Activated CD4-positive, alpha-beta T cell treated with anti-CD3 and anti-CD28 coated beads for 36 hours (primary cell): ENCODE measurements at regions not wholly inside any gene's neighbourhood (a gene's known extent, or its start where the extent isn't known, plus 50 kb on each side); places are given as distances from the start of the nearest gene placed in this dataset.

Experiments
- ATAC-seq: fragments of 200-7000 bp; cut with Tn5 transposase; one replicate; pipeline ENCODE4 v1.10.0; 2021; ENCODE audit warnings: mild to moderate bottlenecking, moderate library complexity
- CTCF ChIA-PET: fragments of 350-600 bp; sonication (Branson Sonifier 250); formaldehyde crosslinking; loops from one replicate; lab custom pipeline; 2021; ENCODE audit warnings: antibody characterized with exemption; lab: Charles Lee
- POLR2A ChIA-PET: fragments of 350-600 bp; sonication (Branson Sonifier 250); formaldehyde crosslinking; loops from one replicate; lab custom pipeline; 2021; ENCODE audit warnings: antibody characterized with exemption, inconsistent platforms; lab: Charles Lee
- DNase-seq: peaks from one replicate; pipeline ENCODE4 v3.0.0-alpha.2; 2020
- H3K27ac Mint-ChIP-seq: one replicate; pipeline ENCODE4 v1.8.0; 2021; ENCODE audit warnings: mixed read lengths
- H3K27me3 Mint-ChIP-seq: one replicate; pipeline ENCODE4 v1.8.0; 2021; ENCODE audit warnings: mixed read lengths
- H3K36me3 Mint-ChIP-seq: one replicate; pipeline ENCODE4 v1.8.0; 2021; ENCODE audit warnings: low read depth, mixed read lengths
- H3K4me1 Mint-ChIP-seq: one replicate; pipeline ENCODE4 v1.8.0; 2021; ENCODE audit warnings: mixed read lengths
- H3K4me3 Mint-ChIP-seq: one replicate; pipeline ENCODE4 v1.8.0; 2021; ENCODE audit warnings: mild to moderate bottlenecking, moderate library complexity, mixed read lengths
- H3K9me3 Mint-ChIP-seq: one replicate; pipeline ENCODE4 v1.8.0; 2021; ENCODE audit warnings: low read depth, mixed read lengths
- intact Hi-C, 2 experiments: fragments of 100-400 bp; cut with DNase I in 1 of 2; cut with micrococcal nuclease in 1 of 2; formaldehyde crosslinking; loops; one replicate each; pipeline versions ENCODE4 v1.14.2 to v1.15.1; 2022 to 2024; cut with DNase I, micrococcal nuclease

DNA sequence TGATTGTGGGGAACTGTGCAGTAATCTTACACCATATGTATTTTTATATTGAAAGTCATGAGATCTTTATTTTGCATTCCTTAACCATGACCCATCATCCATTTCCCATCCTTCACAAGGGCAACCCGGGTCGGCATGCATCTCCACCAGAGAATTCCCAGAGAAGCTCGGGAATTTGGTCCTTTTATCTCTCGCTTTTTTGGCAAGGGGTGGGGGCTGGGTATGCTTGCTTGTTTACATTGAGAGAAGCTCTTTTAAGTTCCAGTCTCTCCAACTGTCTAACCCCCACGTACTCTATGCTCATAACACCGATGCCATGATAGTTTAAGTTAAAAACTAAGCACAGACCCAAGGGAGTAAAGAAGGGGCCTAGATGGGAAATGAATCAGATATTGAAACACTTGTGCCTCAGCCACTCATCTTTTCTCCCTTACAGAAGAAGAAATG lies 109.9 kb upstream of the NFIB start:
- Mint-ChIP-seq H3K36me3 (no peaks in the 10 kb centered on the region), H3K27me3 (peaks cover 5% of the 10 kb centered on the region), H3K4me1 (no peaks in the 10 kb centered on the region), H3K9me3 (no peaks in the 10 kb centered on the region), H3K27ac (no peak overlapping the region), H3K4me3 (no peak overlapping the region)
- intact Hi-C loops = loop anchor here (10.0 kb wide), 2 partner anchors 999 to 1389 kb away; no protein-coding TSS in a partner anchor
- ChIA-PET CTCF (no interaction called here), POLR2A (no interaction called here)
- DNase-seq = no peak
- ATAC-seq = no peak

DNA sequence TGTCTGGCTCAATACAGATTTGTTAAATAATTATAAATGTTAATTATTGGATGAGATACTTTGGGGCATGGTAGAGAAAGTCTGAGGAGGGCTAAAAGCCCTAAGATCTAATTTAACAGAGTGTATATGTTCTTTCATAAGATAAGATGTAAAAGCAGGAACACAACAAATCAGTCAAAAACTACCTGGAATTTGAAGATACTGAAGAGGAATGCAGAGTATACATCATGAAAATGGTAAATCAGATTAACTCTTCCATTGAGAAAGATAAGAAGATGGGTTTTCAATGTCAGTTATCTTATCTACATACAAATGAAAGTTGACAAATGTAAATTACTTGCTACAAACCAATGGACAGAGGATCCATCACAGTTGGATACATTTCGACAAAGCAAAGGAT lies 107.3 kb upstream of the NFIB start:
- ChIA-PET CTCF (no interaction called here), POLR2A (no interaction called here)
- ATAC-seq (no peak), DNase-seq (no peak)
- H3K27me3 Mint-ChIP-seq = no peaks in the 10 kb centered on the region
- H3K36me3 Mint-ChIP-seq = no peaks in the 10 kb centered on the region
- H3K4me3 Mint-ChIP-seq = no peak overlapping the region
- H3K4me1 Mint-ChIP-seq = no peaks in the 10 kb centered on the region
- H3K9me3 Mint-ChIP-seq = no peaks in the 10 kb centered on the region
- H3K27ac Mint-ChIP-seq = no peak overlapping the region
- intact Hi-C loops = loop anchor here (10.0 kb wide), 2 partner anchors 996 to 1386 kb away; no protein-coding TSS in a partner anchor

DNA sequence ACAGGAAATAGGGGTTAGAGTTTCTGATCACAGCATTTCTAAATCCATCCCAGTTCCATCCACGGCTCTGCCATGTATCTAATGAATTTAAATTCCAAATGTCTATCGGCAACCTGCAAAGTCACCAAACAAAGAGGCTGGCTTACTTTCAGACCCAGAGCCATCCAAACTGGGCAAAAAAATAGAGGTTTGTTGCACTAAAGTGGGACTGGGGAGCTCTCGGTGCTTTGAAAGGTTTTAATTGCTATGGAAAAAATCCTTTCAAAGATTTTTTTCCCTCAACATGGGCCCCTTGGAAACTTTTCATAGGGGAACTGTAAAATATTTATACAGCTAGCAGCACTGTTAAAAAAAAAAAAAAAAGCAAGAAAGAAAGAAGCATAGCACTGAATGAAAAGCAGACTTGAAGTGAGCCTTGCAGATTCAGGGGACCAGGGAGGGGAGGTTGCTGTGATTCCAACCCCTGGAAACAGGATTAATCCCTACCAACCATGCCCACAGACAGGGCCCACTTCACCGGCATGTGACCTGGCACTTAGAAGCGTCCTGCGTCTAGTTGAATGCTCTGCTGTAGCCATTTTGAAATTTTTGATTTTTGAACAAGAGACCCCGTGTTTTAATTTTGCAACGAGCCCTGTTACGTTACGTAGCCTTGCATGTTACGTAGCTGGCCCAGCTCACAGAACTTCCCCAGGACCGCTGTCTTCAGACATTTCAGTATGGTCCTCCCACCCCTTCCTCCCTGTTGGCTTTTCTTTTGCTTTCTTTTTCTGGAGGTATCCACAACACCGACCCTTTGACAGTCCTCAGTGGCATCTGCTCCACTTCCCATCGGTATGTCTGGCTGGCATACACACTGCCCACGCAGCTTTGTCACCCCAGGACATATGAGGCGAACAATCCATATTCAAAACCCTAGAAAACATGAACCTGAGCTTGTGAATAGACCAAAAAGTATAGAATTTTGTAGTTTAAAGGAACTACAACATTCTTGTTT lies 105.3 kb upstream of the NFIB start:
- CTCF ChIA-PET = interaction anchor here (1.0 kb wide), 1 partner anchor 10 kb away, joined by 3 read pairs; no protein-coding TSS in a partner anchor
- no peaks in the 10 kb centered on the region for H3K36me3 Mint-ChIP-seq

DNA sequence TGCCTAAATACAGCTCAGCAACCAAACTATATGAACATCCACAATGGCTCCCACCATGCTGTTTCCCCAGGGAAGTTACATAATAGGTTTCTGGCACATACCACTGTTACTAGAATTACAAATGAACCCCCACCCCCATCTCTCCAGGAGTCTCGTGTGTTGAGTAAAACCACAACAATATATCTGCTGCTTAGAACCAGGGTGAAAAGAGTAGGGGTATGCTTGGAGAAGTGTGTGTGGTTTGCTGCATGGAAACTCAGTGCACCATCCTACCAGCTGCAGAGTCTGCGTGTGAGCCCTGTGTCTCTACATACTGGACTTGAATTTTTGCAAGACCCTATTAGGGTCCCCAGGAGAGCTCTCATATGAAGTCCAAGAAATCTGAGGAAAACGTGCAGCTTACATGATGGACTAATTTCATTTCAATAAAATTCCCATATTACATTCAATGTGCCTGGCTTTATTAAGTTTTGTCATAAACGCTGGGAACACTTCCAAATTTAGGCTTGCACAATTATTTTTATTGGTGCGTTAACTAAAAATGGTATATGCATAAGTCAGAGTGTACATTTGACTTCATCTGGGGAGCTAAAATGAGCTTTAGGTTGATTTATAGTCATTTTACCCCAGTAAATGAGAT lies 104.5 kb upstream of the NFIB start:
- CTCF ChIA-PET = interaction anchor here (1.0 kb wide), 1 partner anchor 11 kb away, joined by 3 read pairs; no protein-coding TSS in a partner anchor
- H3K9me3 Mint-ChIP-seq = no peaks in the 10 kb centered on the region
- POLR2A ChIA-PET = no interaction called here
- intact Hi-C loops = no loop called here
- H3K4me3 Mint-ChIP-seq = no peak overlapping the region
- ATAC-seq (no peak), DNase-seq (no peak)
- no peaks in the 10 kb centered on the region for H3K4me1 Mint-ChIP-seq
- H3K36me3 Mint-ChIP-seq = no peaks in the 10 kb centered on the region
- no peaks in the 10 kb centered on the region for H3K27me3 Mint-ChIP-seq
- no peak overlapping the region for H3K27ac Mint-ChIP-seq

More for the DNA sequence above, 105.3 kb upstream of the NFIB start:
- Mint-ChIP-seq H3K4me3 (no peak overlapping the region), H3K4me1 (no peaks in the 10 kb centered on the region), H3K27ac (no peak overlapping the region), H3K27me3 (no peaks in the 10 kb centered on the region), H3K9me3 (no peaks in the 10 kb centered on the region)
- intact Hi-C loops = no loop called here
- POLR2A ChIA-PET = no interaction called here
- no peak for ATAC-seq
- no peak for DNase-seq

DNA sequence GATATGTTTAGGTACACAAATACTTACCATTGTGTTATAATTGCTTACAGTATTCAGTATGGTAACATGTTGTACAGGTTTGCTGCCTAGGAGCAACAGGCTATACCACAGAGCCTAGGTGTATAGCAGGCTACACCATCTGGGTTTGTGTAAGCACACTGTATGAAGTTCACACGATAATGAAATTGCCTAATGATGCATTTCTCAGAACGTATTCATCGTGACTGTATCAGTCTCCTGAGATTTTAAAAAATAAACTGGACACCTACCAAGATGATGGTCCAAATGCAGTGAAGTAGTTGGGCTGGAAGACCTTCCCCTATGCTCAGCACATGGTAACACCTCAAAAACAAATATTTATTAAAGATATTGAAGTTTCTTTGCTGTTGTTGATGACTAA lies 103.3 kb upstream of the NFIB start:
- Mint-ChIP-seq H3K4me3 (no peak overlapping the region), H3K27ac (no peak overlapping the region), H3K36me3 (no peaks in the 10 kb centered on the region), H3K27me3 (no peaks in the 10 kb centered on the region), H3K9me3 (no peaks in the 10 kb centered on the region), H3K4me1 (no peaks in the 10 kb centered on the region)
- ChIA-PET POLR2A (no interaction called here), CTCF (interaction anchor here (0.8 kb wide), 1 partner anchor 883 kb away, joined by 3 read pairs; no protein-coding TSS in a partner anchor)
- intact Hi-C loops = no loop called here
- ATAC-seq (no peak), DNase-seq (no peak)

DNA sequence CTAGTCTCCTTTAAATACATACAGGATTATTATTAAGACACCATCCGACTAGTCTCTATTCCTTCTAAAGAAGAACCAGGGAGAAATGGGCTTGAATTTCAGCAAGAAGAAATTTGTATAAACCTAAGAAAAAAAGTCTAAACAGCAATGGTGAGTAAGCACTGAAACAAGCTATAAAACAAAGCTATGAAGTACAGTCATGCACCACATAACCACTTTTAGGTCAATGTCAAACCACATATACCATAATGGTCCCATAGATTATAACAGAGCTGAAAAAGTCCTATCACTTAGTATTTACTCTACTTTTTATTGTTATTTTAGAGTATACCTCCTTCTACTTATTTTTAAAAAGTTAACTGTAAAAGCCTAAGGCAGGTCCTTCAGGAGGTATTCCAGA lies 102.0 kb upstream of the NFIB start:
- intact Hi-C loops = no loop called here
- Mint-ChIP-seq H3K4me1 (no peaks in the 10 kb centered on the region), H3K27ac (no peak overlapping the region), H3K27me3 (no peaks in the 10 kb centered on the region), H3K9me3 (no peaks in the 10 kb centered on the region), H3K36me3 (no peaks in the 10 kb centered on the region), H3K4me3 (no peak overlapping the region)
- no peak for ATAC-seq
- DNase-seq = no peak
- ChIA-PET CTCF (no interaction called here), POLR2A (no interaction called here)

DNA sequence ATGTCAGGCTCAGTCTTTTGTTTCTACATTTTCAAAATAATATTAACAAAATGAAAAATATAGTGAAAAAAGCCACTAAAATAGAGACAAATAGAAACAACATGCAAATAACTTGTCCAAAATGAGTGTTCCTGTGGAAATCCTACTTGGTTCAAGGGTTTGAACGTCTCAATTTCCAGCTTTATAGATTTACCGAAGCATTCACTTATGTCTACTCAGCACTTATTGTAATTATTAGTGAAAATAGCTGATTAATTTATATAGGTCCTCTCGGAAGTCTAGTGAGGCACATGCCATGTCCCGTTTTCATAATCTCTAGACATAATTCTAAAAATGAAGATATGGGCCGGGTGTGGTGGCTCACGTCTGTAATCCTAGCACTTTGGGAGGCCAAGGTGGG lies 99.9 kb upstream of the NFIB start:
- no peaks in the 10 kb centered on the region for H3K27me3 Mint-ChIP-seq
- ATAC-seq (no peak), DNase-seq (no peak)
- no peaks in the 10 kb centered on the region for H3K9me3 Mint-ChIP-seq
- H3K27ac Mint-ChIP-seq = no peak overlapping the region
- intact Hi-C loops = no loop called here
- H3K4me3 Mint-ChIP-seq = no peak overlapping the region
- no peaks in the 10 kb centered on the region for H3K36me3 Mint-ChIP-seq
- H3K4me1 Mint-ChIP-seq = no peaks in the 10 kb centered on the region
- ChIA-PET POLR2A (no interaction called here), CTCF (no interaction called here)

DNA sequence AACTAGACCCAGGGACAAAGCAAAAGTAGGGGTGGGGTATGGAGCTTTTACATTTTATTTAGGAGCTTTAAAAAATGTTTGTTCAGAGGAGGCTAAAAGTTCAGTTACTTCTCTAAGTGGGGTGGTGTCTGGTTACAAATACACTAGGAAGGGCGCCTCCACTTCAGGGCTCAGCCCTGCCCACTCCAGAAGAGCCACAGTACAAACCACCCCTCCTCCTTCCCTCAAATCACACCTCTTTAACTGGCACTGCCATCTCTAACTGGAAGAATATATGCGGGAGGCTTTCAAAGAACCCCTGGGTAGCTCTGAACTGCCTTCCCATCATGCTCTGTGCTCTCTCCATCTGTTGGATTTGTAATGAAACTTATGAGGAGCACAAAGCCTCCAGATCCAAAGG lies 98.8 kb upstream of the NFIB start:
- Mint-ChIP-seq H3K4me1 (no peaks in the 10 kb centered on the region), H3K4me3 (no peak overlapping the region), H3K9me3 (no peaks in the 10 kb centered on the region), H3K27ac (no peak overlapping the region), H3K36me3 (no peaks in the 10 kb centered on the region), H3K27me3 (no peaks in the 10 kb centered on the region)
- intact Hi-C loops = no loop called here
- ATAC-seq (no peak), DNase-seq (no peak)
- ChIA-PET CTCF (no interaction called here), POLR2A (no interaction called here)

DNA sequence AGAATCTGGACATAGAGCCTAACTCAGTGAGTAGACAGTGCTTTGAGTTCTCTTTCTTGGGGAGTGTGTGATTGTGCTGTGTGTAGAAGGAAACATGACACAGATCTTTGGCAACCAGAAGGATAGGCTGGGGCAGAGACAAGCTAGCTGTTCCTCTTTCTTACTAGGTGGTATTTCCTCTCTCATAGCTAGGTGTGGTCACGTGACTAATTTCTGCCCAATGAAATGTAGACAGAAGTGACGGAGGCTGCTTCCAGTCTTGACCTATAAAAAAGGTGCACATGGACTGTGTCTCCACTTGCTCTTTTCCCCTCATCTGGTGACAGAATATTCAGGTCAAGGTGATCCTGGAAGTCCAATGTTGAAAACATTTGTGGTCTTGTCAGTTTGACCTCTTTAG lies 92.5 kb upstream of the NFIB start:
- no peaks in the 10 kb centered on the region for H3K4me1 Mint-ChIP-seq
- ATAC-seq (no peak), DNase-seq (no peak)
- peaks cover 3% of the 10 kb centered on the region for H3K27me3 Mint-ChIP-seq
- H3K27ac Mint-ChIP-seq = no peak overlapping the region
- intact Hi-C loops = no loop called here
- ChIA-PET CTCF (no interaction called here), POLR2A (no interaction called here)
- no peaks in the 10 kb centered on the region for H3K36me3 Mint-ChIP-seq
- no peaks in the 10 kb centered on the region for H3K9me3 Mint-ChIP-seq
- no peak overlapping the region for H3K4me3 Mint-ChIP-seq

DNA sequence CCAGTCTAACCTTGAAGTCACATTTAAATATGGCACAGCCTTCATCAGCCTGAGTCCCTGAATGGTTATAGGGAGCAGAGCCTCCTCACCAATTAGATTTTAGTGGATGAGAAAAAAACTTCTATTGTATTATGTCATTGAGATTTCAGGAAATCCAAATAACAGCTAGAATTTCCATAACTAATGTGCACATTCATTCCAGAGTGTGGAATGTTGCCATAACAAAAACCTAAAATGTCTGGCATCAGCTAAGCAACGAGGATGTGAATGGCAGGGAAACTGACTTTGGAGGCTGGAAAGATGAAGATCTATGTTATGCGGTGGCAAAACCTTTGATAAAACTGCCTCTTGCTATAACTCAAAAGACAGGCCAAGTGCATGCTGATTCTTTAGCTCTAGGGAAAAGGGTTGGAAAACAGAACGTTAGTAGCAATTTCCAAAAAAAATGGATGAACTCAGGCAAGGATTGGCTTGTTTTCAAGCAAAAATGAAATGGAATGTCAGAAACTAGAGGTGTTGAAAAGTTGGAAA lies 91.3 kb upstream of the NFIB start:
- ATAC-seq (no peak), DNase-seq (no peak)
- Mint-ChIP-seq H3K36me3 (no peaks in the 10 kb centered on the region), H3K27me3 (peaks cover 4% of the 10 kb centered on the region), H3K4me1 (no peaks in the 10 kb centered on the region), H3K27ac (no peak overlapping the region), H3K4me3 (no peak overlapping the region), H3K9me3 (no peaks in the 10 kb centered on the region)
- intact Hi-C loops = no loop called here
- ChIA-PET CTCF (interaction anchor here (0.9 to 1.1 kb wide), 2 partner anchors 10 to 22 kb away, joined by 3 read pairs; no protein-coding TSS in a partner anchor), POLR2A (no interaction called here)

DNA sequence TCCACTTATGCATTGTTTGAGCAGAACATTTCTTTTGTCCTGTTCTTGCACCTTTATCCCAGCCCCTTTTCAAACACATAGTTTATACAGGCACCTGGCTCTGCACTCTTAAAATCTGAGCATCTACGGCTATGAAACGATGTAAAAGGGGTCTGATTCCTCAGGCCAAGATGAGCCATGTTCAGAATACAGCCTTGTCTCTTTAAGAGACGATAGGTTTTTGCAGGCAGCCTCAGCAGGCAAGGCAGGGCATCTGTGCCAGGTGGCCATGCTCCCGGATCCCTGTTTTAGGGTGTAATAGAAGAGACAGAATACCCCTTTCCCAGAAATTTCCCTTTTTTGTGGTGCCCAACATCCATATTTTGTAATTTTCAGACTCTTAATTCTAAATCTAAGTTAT lies 89.1 kb upstream of the NFIB start:
- Mint-ChIP-seq H3K4me1 (no peaks in the 10 kb centered on the region), H3K27ac (no peak overlapping the region), H3K9me3 (no peaks in the 10 kb centered on the region), H3K27me3 (peaks cover 4% of the 10 kb centered on the region), H3K4me3 (no peak overlapping the region), H3K36me3 (no peaks in the 10 kb centered on the region)
- DNase-seq = no peak
- no peak for ATAC-seq
- intact Hi-C loops = no loop called here
- POLR2A ChIA-PET = interaction anchor here (0.7 kb wide), 1 partner anchor 203 kb away, joined by 3 read pairs; no protein-coding TSS in a partner anchor
- CTCF ChIA-PET = interaction anchor here (1.7 kb wide), 1 partner anchor 26 kb away, joined by 5 read pairs; no protein-coding TSS in a partner anchor
